GM19099 (cell line): ENCODE measurements at regions not wholly inside any gene's neighbourhood (a gene's known extent, or its start where the extent isn't known, plus 50 kb on each side); places are given as distances from the start of the nearest gene placed in this dataset.

ENCODE experiments used
- POLR2A ChIP-seq: IDR thresholded peaks from 3 replicates; pipeline ENCODE4 v1.6.1; 2011; ENCODE audit warnings: low read depth; ENCODE audit not compliant: insufficient read length; ENCODE audit errors: extremely low read depth

DNA sequence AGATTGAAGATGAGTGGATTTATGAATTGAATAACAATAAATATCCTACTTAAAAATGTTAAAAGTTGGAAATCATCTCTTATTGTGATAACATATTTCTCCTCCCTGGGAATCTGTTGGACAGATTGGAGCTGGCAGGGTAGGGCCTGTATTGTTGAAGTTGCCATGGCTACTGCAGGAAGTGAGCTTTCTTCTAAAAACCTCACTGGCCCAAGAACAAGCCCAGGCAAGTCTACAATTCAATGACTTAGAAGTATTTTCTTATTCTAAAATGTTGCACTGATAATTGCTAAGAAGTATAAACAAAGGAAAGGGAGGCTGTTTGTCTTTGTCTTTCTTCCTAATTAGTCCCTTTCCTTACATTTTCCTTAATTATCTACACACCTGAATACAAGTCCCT is 112.1 kb downstream of the DLEU7 start:
- TF ChIP-seq POLR2A = no peak

GRCh38 chr13:50732712-50733111 is 110.8 kb downstream of the DLEU7 start:
- TF ChIP-seq POLR2A = no peak

DNA sequence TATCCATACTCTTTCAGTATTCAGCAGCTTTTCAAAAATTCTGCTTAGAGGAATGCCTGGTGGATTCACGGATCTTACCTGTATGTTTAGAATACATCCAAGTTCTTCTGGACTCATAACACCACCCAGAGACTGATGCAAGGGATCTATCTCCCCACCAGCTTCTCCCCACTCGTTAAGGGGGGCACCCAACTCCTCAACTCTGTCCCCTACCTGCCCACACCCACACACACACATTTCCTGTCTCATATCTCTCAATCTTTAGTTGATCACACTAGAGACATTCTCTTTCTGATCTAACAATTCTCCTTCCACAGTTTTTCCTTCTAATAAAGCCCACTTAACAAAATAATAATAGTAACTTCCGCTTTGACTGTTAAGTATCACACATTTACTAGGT is 110.1 kb downstream of the DLEU7 start:
- TF ChIP-seq POLR2A = no peak

- no peak for TF ChIP-seq POLR2A
Measured at GRCh38 chr13:50735071-50735470, 108.4 kb downstream of the DLEU7 start.

DNA sequence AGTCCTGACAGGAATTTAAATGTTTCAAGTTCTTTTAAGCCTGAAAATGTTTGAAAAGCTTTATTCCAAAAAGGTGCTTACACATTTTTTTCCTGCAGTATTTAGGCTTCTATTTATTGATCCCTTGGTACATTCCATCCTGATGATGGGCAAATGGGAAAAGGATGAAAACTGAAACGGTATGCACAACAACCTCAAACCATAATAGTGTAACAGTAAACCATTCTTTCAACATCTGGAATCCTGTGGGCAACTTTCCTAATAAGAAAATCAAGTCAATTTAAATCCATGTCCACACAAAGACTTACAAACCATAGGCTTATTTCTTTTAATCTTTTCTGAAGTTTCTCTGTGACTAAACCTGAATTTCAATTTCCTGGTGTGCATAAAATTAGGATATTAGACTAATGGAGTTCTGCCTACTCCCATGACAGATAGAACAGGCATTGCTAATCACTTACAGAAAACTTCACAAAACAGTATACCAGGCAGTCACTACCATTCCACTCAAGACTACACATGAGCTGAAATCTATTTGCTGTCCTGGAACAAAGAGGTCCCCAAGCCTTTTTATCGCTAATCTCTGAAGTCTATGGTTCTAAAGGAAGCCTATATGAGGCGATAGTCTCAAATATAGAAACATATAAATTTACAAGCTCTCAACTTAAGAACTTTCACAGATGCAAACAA is 103.3 kb downstream of the DLEU7 start:
- no peak for TF ChIP-seq POLR2A

DNA sequence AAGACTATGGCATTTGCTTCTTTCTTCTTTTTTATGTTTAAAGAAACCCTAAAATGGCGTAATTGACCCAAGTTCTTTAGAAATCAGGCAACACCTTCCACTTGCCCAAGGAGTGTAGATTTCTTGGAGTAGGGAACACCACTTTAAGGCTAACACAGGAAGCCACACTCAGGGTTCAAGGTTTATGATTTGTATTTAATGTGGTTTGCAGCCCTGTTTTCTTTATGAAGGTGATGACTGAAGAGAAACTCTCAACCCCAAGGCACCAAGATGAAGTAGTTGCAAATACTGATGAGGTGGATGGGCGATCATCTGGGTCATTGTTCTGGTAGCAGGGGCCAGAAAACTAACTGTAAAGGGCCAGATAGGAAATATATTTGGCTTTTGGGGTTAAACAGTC is 101.1 kb downstream of the DLEU7 start:
- TF ChIP-seq POLR2A = no peak

DNA sequence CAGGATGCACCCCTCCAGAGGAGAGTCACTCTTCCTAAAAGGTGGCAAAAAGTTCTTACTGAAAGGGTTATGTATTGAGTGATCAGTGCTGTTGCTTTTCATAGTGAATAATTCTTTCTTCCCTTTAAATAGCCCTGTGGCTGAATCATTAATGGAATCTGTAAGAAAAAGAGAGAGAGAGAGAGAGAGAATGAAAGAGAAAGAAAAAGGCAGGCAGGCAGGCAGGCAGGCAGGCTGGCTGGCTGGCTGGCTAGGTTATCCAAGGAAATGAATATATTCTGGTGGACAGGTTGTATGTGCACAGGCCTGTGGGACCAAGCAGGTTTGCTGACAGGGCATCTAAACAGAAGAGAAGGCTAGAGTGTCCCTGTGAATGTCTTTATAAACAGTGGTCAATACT is 100.5 kb downstream of the DLEU7 start:
- TF ChIP-seq POLR2A = no peak

GRCh38 chr13:50744116-50744660 is 99.3 kb downstream of the DLEU7 start:
- no peak for TF ChIP-seq POLR2A

GRCh38 chr13:50745542-50746115 is 97.9 kb downstream of the DLEU7 start:
- no peak for TF ChIP-seq POLR2A

GRCh38 chr13:50747737-50748350 is 95.6 kb downstream of the DLEU7 start:
- no peak for TF ChIP-seq POLR2A

GRCh38 chr13:50757008-50757407 is 86.5 kb downstream of the DLEU7 start:
- no peak for TF ChIP-seq POLR2A

- no peak for TF ChIP-seq POLR2A
Measured at GRCh38 chr13:50758796-50759195, 84.7 kb downstream of the DLEU7 start.

DNA sequence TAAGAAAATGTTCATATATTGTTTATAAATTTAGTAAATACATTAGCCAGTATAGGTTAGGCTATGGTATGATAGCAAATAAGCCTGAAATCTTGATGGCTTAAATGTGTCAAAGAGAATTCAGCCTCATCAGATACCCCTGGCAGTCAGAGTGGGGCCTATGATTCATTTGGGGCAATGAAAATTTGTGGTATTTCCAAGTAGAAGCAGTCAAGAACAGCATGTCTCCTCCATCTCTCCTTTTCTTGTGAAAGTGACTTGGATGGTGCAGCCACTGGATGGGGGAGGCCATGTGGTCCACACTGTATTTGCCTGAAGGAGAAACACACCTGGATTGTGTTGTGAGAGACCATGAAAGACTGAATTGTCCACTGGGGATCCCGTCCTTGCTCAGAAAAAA is 82.7 kb downstream of the DLEU7 start:
- TF ChIP-seq POLR2A = no peak

GRCh38 chr13:50761406-50761805 is 82.1 kb downstream of the DLEU7 start:
- no peak for TF ChIP-seq POLR2A

DNA sequence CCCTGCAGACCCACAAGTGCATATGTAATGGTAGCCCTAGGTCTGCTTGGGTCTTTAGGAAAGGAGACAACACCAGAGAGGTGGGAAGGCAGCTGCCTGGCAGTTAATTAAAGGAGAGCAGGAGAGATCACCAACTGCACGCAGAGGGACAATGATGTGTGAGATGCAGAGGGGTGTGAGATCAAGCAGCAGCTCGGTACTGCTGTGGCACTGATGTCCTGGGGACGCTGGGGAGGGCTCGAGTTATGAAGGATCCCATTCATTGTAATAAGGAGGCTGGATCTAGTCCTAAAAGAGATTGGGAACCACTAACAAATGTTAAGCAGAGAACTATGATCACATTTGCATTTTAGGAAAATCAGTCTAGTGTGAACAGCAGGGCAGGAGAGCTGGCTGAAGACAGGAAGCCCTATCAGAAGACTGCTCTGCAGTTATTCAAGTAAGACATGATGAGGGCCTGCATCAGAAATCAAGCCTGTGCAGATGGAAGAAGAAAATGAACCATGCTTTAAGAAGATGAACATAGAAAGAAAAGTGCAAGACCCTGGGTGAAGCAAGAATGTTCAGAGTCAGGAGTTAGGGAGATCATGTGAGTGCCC is 80.4 kb downstream of the DLEU7 start:
- TF ChIP-seq POLR2A = no peak

GRCh38 chr13:50766013-50766412 is 77.5 kb downstream of the DLEU7 start:
- TF ChIP-seq POLR2A = no peak
